Heart left ventricle (tissue), 13 donors: ENCODE measurements at regions not wholly inside any gene's neighbourhood (a gene's known extent, or its start where the extent isn't known, plus 50 kb on each side); places are given as distances from the start of the nearest gene placed in this dataset.

ENCODE experiments used
- POLR2A ChIP-seq, 2 donors: fragments of 450-650 bp; IDR thresholded peaks; one replicate each; pipeline ENCODE4 v1.6.1; 2017; ENCODE audit warnings: antibody characterized with exemption in 2 of 2, mild to moderate bottlenecking in 2 of 2, moderate library complexity in 2 of 2
- TF ChIP-seq, protein P1 (sequence below), 12 donors: fragments of 200-600 bp; sonication (generic) in 4 of 12; IDR thresholded peaks; one replicate each; pipeline versions ENCODE4 v1.5.0 to v1.8.0; 2018 to 2022; ENCODE audit warnings: antibody characterized with exemption in 12 of 12, mild to moderate bottlenecking in 5 of 12
- donor health status: ischemic (EF 13 %, LVEDD 7.1; RV severe dilation, severe dysfunction).
- donor health status: DM: no; HTN: yes; CAD: no.
- donor health status: DM: no; HTN: no; CAD: no.
- donor health status: ischemic (EF 25% LVEDD 6.9; RV normal size, moderate dysfunction).
- donor health status: ischemic (EF 25% LVEDD 5.7; RV mildly dilated, moderate dysfunction).
- donor health status: ischemic (EF 35%, LVEDD 5.7; RV mildly dilated, moderate dysfunction).
- donor health status: nonischemic (EF 11% LVEDD 7.7; RV severe dilation, severe dysfunction).
- donor health status: DM: yes; HTN: yes; CAD: no.
- donor health status: PGD.
- donor health status: ischemic (EF 29% LVEDD 5.4; RV normal size, mild dysfunction).
- donor health status: nonischemic (EF 23%, LVEDD 6.1; RV moderate dilation, normal function).

DNA sequence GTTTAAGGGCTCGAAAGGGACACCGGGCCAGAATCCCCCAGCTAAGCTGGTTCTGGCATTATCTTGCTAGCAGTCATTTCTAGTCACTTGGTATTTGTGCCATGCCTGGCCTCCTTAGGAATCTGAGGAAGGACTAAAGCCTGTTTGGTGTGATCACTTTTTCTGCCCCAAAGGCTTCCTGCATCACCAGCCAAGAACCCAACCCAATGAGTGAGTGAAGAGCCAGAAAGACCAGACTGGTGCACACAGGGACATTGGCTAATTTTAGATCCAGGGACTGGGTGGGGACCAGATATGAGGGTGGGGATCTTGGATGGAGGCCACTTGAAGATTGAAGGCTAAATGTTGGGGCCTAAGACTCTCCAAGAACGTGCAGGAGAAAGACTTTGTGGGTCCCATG, 411.9 kb upstream of the TNP1 start:
- TF ChIP-seq, protein P1, sequence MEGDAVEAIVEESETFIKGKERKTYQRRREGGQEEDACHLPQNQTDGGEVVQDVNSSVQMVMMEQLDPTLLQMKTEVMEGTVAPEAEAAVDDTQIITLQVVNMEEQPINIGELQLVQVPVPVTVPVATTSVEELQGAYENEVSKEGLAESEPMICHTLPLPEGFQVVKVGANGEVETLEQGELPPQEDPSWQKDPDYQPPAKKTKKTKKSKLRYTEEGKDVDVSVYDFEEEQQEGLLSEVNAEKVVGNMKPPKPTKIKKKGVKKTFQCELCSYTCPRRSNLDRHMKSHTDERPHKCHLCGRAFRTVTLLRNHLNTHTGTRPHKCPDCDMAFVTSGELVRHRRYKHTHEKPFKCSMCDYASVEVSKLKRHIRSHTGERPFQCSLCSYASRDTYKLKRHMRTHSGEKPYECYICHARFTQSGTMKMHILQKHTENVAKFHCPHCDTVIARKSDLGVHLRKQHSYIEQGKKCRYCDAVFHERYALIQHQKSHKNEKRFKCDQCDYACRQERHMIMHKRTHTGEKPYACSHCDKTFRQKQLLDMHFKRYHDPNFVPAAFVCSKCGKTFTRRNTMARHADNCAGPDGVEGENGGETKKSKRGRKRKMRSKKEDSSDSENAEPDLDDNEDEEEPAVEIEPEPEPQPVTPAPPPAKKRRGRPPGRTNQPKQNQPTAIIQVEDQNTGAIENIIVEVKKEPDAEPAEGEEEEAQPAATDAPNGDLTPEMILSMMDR (IDR thresholded peaks at IDR 0.05), result no peak
- no peak for TF ChIP-seq POLR2A (IDR thresholded peaks at IDR 0.05)
